ENCODE measurements at regions not wholly inside any gene's neighbourhood (a gene's known extent, or its start where the extent isn't known, plus 50 kb on each side); places are given as distances from the start of the nearest gene placed in this dataset.

GRCh38 chr13:24052547-24053518 lies 107.7 kb upstream of the SPATA13 start:
- DNase-seq, result no peak

GRCh38 chr13:24053519-24054251 lies 106.8 kb upstream of the SPATA13 start:
- no peak for DNase-seq

GRCh38 chr13:24056616-24057137 lies 103.8 kb upstream of the SPATA13 start:
- DNase-seq, result no peak

GRCh38 chr13:24060993-24061392 lies 99.5 kb upstream of the SPATA13 start:
- no peak for DNase-seq

GRCh38 chr13:24063281-24063877 lies 97.1 kb upstream of the SPATA13 start:
- no peak for DNase-seq

DNA sequence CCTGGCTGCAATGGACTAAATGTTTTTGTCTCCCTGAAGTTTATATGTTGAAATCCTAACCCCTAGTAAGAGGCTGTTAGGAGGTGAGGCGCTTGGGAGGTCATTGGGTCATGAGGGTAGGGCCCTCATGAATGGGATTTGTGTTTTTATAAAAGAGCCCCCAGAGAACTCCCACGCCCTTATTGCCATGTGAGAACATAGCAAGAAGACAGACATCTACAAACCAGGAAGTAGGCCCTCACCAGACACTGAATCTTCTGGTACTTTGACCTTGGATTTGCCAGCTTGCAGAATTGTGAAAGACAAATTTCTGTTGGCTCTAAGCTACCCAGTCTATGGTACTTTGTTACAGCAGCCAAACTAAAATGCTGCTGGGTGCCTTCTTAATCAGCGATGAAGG lies 96.1 kb upstream of the SPATA13 start:
- DNase-seq, result no peak

GRCh38 chr13:24065176-24065575 lies 95.3 kb upstream of the SPATA13 start:
- DNase-seq, result no peak

- DNase-seq, result no peak
These were observed 93.9 kb upstream of the SPATA13 start for GRCh38 chr13:24066405-24067295.

- no peak for DNase-seq
These were observed 92.0 kb upstream of the SPATA13 start for GRCh38 chr13:24068472-24068871.

GRCh38 chr13:24071016-24071415 lies 89.5 kb upstream of the SPATA13 start:
- no peak for DNase-seq

GRCh38 chr13:24071423-24072075 lies 89.0 kb upstream of the SPATA13 start:
- DNase-seq, result no peak

- DNase-seq, result no peak
These were observed 86.9 kb upstream of the SPATA13 start for GRCh38 chr13:24073657-24074056.

DNA sequence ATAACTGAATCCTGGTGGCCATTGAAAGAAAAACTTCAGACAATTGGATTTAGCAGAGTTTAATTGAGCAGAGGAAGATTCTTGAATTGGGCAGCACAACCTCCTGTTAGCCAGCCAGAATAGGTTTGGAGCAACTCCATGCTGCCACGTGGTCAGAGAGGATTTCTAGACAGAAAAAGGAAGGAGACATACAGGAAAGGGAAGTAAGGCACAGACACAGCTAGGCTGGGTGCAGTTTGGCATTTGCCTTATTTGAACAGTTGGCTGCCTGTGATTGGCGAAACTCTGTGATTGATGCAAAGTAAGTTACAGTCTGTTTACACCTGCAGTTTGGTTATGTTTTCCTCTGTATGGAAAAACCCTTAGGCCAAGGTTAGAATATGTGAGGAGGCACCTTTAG lies 85.8 kb upstream of the SPATA13 start:
- DNase-seq, result no peak

- no peak for DNase-seq
These were observed 85.2 kb upstream of the SPATA13 start for GRCh38 chr13:24075137-24075975.

- DNase-seq, result no peak
These were observed 84.4 kb upstream of the SPATA13 start for GRCh38 chr13:24076109-24076508.

DNA sequence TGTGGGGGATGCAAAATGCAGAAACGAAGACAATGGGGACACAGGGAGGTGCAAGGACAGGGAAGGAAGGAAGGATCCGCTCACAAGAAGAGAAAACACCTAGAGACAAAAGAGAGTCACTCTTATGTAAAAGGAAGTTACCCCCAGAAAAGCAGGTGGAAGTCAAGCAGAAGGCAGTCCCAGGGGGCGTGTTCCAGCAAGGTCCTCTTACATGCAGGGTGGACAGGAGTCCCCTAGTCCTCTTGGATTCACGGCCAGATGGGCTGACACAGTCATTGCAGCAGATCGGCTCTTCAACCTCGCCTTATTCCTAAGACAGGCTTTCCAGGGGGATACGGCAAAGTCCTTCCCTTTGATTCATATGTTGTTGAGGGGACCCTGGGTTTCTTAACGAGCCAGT lies 83.9 kb upstream of the SPATA13 start:
- DNase-seq, result no peak

DNA sequence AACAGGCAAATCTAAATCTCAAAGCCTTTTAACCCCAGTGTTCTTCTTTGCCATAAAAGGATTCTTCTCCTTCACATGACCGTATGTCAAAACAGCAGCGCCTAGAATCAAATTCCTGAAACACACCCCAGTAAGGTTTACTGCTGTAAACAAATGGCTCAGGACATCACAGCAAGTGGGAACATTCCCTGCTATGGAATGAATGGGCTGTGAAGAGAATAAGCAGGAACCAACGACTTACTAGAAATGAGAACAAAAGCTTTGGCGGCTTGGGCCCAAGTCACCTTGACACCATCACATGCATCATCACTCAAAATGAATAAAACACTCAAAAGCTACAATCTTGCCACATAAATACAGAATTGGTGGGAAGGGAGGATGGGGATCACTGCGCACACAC lies 80.4 kb upstream of the SPATA13 start:
- no peak for DNase-seq

DNA sequence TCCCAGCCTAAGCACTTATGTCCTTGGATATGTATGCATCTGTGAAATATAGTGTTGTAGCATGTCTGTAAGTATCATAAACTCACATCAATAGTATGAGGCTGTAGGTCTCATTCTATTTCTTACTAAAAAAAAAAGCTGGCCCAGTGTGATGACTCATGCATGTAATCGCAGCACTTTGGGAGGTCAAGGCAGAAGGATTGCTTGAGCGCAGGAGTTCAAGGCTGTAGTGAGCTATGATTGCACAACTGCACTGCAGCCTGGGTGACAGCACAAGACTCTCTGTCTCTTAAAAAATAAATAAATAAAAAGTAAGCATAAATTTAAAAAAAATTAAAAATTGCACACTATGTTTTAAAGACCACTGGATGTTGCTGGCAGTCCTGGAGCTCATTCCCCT lies 79.1 kb upstream of the SPATA13 start:
- DNase-seq, result no peak

- DNase-seq, result no peak
These were observed 77.4 kb upstream of the SPATA13 start for GRCh38 chr13:24083141-24083540.

GRCh38 chr13:24083722-24084421 lies 76.6 kb upstream of the SPATA13 start:
- DNase-seq, result no peak
